GM12891 (cell line): ENCODE measurements at regions not wholly inside any gene's neighbourhood (a gene's known extent, or its start where the extent isn't known, plus 50 kb on each side); places are given as distances from the start of the nearest gene placed in this dataset.

ENCODE experiments used
- DNase-seq: peaks from one replicate; pipeline ENCODE4 v3.0.0; 2011; ENCODE audit warnings: low spot score; ENCODE audit not compliant: insufficient read length
- FAIRE-seq: peaks from 2 replicates; lab custom pipeline; 2011; peaks lifted over from hg19 to GRCh38; lab: Jason Lieb, UNC
- PAX5 ChIP-seq: IDR thresholded peaks from 2 replicates; pipeline ENCODE4 v1.6.1; 2011; ENCODE audit warnings: low read length, moderate library complexity, mild to moderate bottlenecking; ENCODE audit not compliant: insufficient read depth, severe bottlenecking
- POLR2A ChIP-seq: IDR thresholded peaks from 2 replicates; pipeline ENCODE4 v1.6.1; 2011; ENCODE audit warnings: low read depth, low read length, control low read depth
- POLR2AphosphoS5 ChIP-seq: IDR thresholded peaks from 2 replicates; pipeline ENCODE4 v1.6.1; 2011; ENCODE audit warnings: low read depth, low read length, control low read depth
- POU2F2 ChIP-seq: IDR thresholded peaks from 2 replicates; pipeline ENCODE4 v1.6.1; 2011; ENCODE audit warnings: low read depth, mild to moderate bottlenecking, control low read depth, low read length, moderate library complexity
- SPI1 ChIP-seq: IDR thresholded peaks from 2 replicates; pipeline ENCODE4 v1.6.1; 2011; ENCODE audit warnings: low read depth, low read length, control low read depth
- TAF1 ChIP-seq: IDR thresholded peaks from 2 replicates; pipeline ENCODE4 v1.6.1; 2011; ENCODE audit warnings: low read depth, low read length, control low read depth

GRCh38 chr5:2163940-2164490 lies 281.3 kb upstream of the IRX4 start:
- no peak for DNase-seq
- FAIRE-seq: no peak
- TF ChIP-seq PAX5 (no peak), POU2F2 (no peak), SPI1 (no peak), TAF1 (no peak), POLR2AphosphoS5 (no peak)

- no peak for FAIRE-seq
These were observed 280.5 kb upstream of the IRX4 start for GRCh38 chr5:2163060-2163856.

GRCh38 chr5:2160811-2161210 lies 278.1 kb upstream of the IRX4 start:
- FAIRE-seq: no peak
- no peak for TF ChIP-seq TAF1
- no peak for TF ChIP-seq SPI1
- TF ChIP-seq POLR2A: no peak
- no peak for TF ChIP-seq PAX5
- no peak for TF ChIP-seq POLR2AphosphoS5
- TF ChIP-seq POU2F2: no peak

More at GRCh38 chr5:2163060-2163856, 280.5 kb upstream of the IRX4 start:
- DNase-seq: no peak
- TF ChIP-seq SPI1: no peak
- no peak for TF ChIP-seq POLR2AphosphoS5
- no peak for TF ChIP-seq POU2F2
- no peak for TF ChIP-seq PAX5
- no peak for TF ChIP-seq TAF1
- TF ChIP-seq POLR2A: no peak

GRCh38 chr5:2158767-2159166 lies 276.0 kb upstream of the IRX4 start:
- DNase-seq (no peak), FAIRE-seq (no peak)
- no peak for TF ChIP-seq POLR2AphosphoS5
- no peak for TF ChIP-seq TAF1
- TF ChIP-seq POU2F2: no peak
- no peak for TF ChIP-seq SPI1
- TF ChIP-seq POLR2A: no peak
- no peak for TF ChIP-seq PAX5

More at GRCh38 chr5:2160811-2161210, 278.1 kb upstream of the IRX4 start:
- DNase-seq: no peak

GRCh38 chr5:2158109-2158508 lies 275.4 kb upstream of the IRX4 start:
- TF ChIP-seq POLR2A: no peak
- no peak for TF ChIP-seq POU2F2
- TF ChIP-seq SPI1: no peak
- TF ChIP-seq PAX5: no peak
- no peak for TF ChIP-seq POLR2AphosphoS5
- TF ChIP-seq TAF1: no peak
- FAIRE-seq (no peak), DNase-seq (no peak)

- TF ChIP-seq POLR2A: no peak
- no peak for TF ChIP-seq POU2F2
- no peak for TF ChIP-seq SPI1
- no peak for TF ChIP-seq PAX5
- no peak for TF ChIP-seq TAF1
- FAIRE-seq (no peak), DNase-seq (no peak)
These were observed 274.6 kb upstream of the IRX4 start for GRCh38 chr5:2157372-2157771.

- no peak for FAIRE-seq
- TF ChIP-seq SPI1 (no peak), POU2F2 (no peak), POLR2A (no peak), TAF1 (no peak), PAX5 (no peak), POLR2AphosphoS5 (no peak)
- DNase-seq: no peak
These were observed 273.8 kb upstream of the IRX4 start for GRCh38 chr5:2156358-2157059.

- no peak for FAIRE-seq
- TF ChIP-seq SPI1: no peak
- TF ChIP-seq POLR2A: no peak
- TF ChIP-seq POU2F2: no peak
- TF ChIP-seq POLR2AphosphoS5: no peak
- TF ChIP-seq PAX5: no peak
- no peak for TF ChIP-seq TAF1
- DNase-seq: no peak
These were observed 272.8 kb upstream of the IRX4 start for GRCh38 chr5:2155556-2155955.

- TF ChIP-seq POLR2AphosphoS5: no peak
- TF ChIP-seq POU2F2: no peak
- TF ChIP-seq SPI1: no peak
- TF ChIP-seq POLR2A: no peak
- no peak for TF ChIP-seq PAX5
- no peak for TF ChIP-seq TAF1
- no peak for FAIRE-seq
- no peak for DNase-seq
These were observed 271.1 kb upstream of the IRX4 start for GRCh38 chr5:2153802-2154201.

GRCh38 chr5:2153350-2153749 lies 270.6 kb upstream of the IRX4 start:
- DNase-seq (no peak), FAIRE-seq (no peak)
- TF ChIP-seq POLR2AphosphoS5: no peak
- TF ChIP-seq SPI1: no peak
- no peak for TF ChIP-seq POU2F2
- TF ChIP-seq POLR2A: no peak
- no peak for TF ChIP-seq TAF1
- TF ChIP-seq PAX5: no peak

GRCh38 chr5:2151301-2151888 lies 268.7 kb upstream of the IRX4 start:
- DNase-seq (peak; percentile 60), FAIRE-seq (peak; percentile 20)
